IPS DF 6.9 (cell line): ENCODE measurements at regions not wholly inside any gene's neighbourhood (a gene's known extent, or its start where the extent isn't known, plus 50 kb on each side); places are given as distances from the start of the nearest gene placed in this dataset.

Experiments used
- DNase-seq: peaks from one replicate; pipeline ENCODE4 v3.0.0-alpha.2; 2013; ENCODE audit warnings: low read depth, low spot score
- H3K27ac ChIP-seq: one replicate; pipeline ENCODE4 v1.5.1; 2013; ENCODE audit warnings: low read length, control low read depth
- H3K27me3 ChIP-seq: 2 replicates; pipeline ENCODE4 v1.6.1; 2013; ENCODE audit warnings: mild to moderate bottlenecking, low read length; ENCODE audit not compliant: control insufficient read depth, insufficient read depth
- H3K36me3 ChIP-seq: 2 replicates; pipeline ENCODE4 v1.6.1; 2013; ENCODE audit warnings: low read length; ENCODE audit not compliant: control insufficient read depth, insufficient read depth
- H3K4me1 ChIP-seq: 2 replicates; pipeline ENCODE4 v1.6.1; 2013; ENCODE audit warnings: low read length; ENCODE audit not compliant: control insufficient read depth, insufficient read depth
- H3K4me3 ChIP-seq: 2 replicates; pipeline ENCODE4 v1.5.1; 2013; ENCODE audit warnings: mild to moderate bottlenecking, low read length
- H3K9me3 ChIP-seq: 2 replicates; pipeline ENCODE4 v1.6.1; 2013; ENCODE audit warnings: low read length, inconsistent platforms; ENCODE audit not compliant: control insufficient read depth, insufficient read depth
- WGBS: extraction: QIAGEN DNeasy Blood & Tissue Kit; methylation state at CpG from one replicate; pipeline ENCODE4 v1.1.7; 2013; ENCODE audit warnings: mixed read lengths, missing lambda C conversion rate; ENCODE audit not compliant: insufficient read length, insufficient coverage; 5-methylcytosine and 5-hydroxymethylcytosine counted together

DNA sequence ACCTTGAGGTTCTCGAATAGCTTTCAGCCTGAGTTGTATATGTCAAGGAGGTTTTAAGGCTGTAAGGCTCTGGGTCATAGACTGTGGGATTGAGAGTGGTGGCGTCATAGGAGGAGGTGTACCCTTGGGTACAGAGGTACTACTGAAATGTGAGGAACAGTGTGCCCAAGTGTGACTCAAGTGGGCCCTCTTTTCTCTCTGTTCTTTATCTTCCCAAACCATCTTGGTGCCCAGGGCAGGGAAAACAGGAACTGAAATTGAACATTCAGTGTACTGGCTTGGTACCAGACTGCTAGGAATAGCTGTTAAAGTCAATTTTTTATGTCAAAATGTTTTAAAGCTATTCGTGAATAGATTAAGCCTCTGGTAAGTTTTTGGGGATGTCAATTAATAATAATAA is 136.2 kb upstream of the RPS6KA3 start:
- H3K36me3 ChIP-seq, result no peaks in the 10 kb centered on the region
- DNase-seq, result no peak
- H3K9me3 ChIP-seq, result no peaks in the 10 kb centered on the region
- no peaks in the 10 kb centered on the region for H3K4me1 ChIP-seq
- no peak overlapping the region for H3K4me3 ChIP-seq
- WGBS, result no CpG with 5 or more reads among the region's 3 CpGs
- no peak overlapping the region for H3K27ac ChIP-seq
- H3K27me3 ChIP-seq, result no peaks in the 10 kb centered on the region

DNA sequence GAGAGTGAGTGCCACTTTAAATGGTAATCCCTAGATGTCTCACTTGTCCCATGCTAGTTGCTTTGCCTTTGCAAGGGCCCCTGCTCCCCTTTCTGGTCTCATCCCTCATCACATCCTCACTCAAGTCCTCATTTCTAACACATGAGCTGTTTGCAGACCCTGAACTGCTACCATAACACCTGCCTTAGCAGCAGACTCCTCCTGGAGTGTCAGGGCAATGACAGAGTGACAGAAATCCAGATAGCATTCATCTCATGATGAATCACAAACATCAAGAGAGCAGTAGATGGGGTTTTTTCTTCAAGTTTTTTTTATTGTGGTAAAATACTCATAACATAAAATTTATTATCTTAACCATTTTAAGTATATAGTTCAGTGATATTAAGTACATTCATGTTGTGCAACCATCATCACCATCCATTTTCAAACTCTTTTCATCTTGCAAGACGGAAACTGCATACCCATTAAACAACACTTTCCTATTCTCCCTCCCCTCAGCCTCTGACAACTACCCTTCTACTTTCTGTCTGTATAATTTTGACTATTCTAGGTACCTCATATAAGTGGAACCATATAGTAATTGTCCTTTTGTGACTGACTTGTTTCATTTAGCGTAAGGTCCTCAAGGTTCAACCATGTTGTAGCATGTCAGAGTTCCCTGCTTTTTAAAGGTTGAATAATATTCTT is 133.2 kb upstream of the RPS6KA3 start:
- Histone ChIP-seq H3K27me3 (no peaks in the 10 kb centered on the region), H3K4me1 (no peaks in the 10 kb centered on the region), H3K9me3 (no peaks in the 10 kb centered on the region), H3K4me3 (no peak overlapping the region), H3K36me3 (no peaks in the 10 kb centered on the region), H3K27ac (no peak overlapping the region)
- no peak for DNase-seq
- no CpG with 5 or more reads among the region's 2 CpGs for WGBS

DNA sequence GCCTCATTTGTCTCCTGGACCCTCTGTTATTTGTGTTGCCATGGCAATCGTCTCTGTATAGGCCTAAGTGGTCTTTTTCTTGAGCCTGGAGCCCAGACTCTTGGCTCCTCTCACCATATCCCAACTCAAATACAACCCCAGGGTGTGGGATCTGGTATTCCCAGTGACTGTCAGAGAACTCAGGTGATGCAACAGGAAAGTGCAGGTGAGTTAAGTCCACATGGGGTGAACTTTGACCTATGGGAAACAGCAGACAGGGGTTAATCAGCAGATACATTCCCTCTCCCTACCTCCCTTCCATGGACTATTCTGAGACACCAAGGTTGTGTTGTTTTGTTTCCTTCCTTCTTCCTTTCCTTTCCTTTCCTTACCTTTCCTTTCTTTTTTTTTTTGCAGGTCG is 130.9 kb upstream of the RPS6KA3 start:
- DNase-seq, result no peak
- H3K4me3 ChIP-seq, result no peak overlapping the region
- no peaks in the 10 kb centered on the region for H3K4me1 ChIP-seq
- H3K36me3 ChIP-seq, result no peaks in the 10 kb centered on the region
- no peak overlapping the region for H3K27ac ChIP-seq
- WGBS, result no CpG with 5 or more reads among the region's 2 CpGs
- H3K9me3 ChIP-seq, result no peaks in the 10 kb centered on the region
- H3K27me3 ChIP-seq, result no peaks in the 10 kb centered on the region

DNA sequence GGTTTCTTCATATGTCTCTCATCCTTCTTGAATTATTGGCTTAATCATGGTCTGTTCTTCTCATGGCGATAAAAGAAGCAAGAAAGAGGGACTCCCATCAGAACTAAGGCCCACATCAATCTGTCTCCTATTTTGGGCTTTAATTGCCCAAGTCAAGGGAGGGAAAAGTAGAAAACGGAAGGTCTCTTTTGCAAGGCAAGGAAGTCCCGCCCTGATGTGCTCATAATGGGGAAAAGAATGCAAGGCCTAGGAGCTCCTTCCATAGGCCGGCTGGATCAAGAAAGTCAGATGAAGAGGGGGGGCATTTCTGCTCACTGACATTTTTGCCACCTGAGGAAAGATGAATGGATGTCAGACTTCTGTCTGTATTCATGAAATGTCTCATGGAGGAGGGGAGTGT is 127.7 kb upstream of the RPS6KA3 start:
- no peaks in the 10 kb centered on the region for H3K4me1 ChIP-seq
- no CpG with 5 or more reads among the region's 4 CpGs for WGBS

DNA sequence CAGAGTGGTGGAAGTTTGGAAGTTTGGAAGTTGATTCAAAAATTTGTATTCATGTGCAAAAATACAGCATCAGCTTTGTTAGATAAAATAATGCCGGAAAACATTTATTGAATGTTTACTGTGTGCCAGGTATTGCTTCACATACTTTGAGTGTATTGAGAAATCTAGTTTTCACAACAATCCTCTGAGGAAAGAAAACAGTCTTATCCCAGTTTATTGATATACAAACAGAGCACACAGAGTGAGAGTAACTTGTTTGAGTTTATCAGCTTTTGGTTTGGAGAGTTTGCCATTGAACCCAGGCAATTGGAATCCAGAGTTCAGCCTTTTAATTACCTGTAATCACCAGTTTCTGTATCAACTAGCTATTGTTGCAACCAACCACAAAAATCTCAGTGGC is 127.2 kb upstream of the RPS6KA3 start:
- WGBS, result no CpG with 5 or more reads among the region's 1 CpG
- Histone ChIP-seq H3K9me3 (no peaks in the 10 kb centered on the region), H3K27me3 (no peaks in the 10 kb centered on the region), H3K36me3 (no peaks in the 10 kb centered on the region), H3K4me3 (no peak overlapping the region), H3K27ac (no peak overlapping the region), H3K4me1 (no peaks in the 10 kb centered on the region)
- DNase-seq, result no peak

More for the DNA sequence above, 127.7 kb upstream of the RPS6KA3 start:
- Histone ChIP-seq H3K27me3 (no peaks in the 10 kb centered on the region), H3K27ac (no peak overlapping the region), H3K4me3 (no peak overlapping the region), H3K36me3 (no peaks in the 10 kb centered on the region), H3K9me3 (no peaks in the 10 kb centered on the region)
- no peak for DNase-seq

DNA sequence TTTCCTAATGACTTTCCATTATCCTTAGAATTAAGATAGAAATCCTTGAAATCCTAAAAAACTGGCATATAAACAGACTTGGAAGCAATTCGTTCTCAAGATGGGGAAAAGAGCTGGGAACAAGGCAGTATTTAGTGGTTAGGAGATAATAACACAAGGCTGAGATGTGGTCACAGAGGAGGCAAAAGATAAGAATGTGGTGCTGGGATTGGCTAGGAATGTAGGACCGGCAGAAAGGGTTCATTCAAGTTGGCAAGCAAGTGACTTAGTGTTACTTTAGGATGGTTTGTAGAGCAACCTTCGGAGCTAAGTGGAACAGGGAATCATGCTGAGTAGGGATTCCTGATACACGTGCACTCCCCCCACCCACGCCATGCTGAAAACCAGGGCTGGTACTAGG is 121.9 kb upstream of the RPS6KA3 start:
- Histone ChIP-seq H3K4me3 (no peak overlapping the region), H3K27ac (no peak overlapping the region), H3K9me3 (no peaks in the 10 kb centered on the region), H3K27me3 (no peaks in the 10 kb centered on the region), H3K36me3 (no peaks in the 10 kb centered on the region), H3K4me1 (no peaks in the 10 kb centered on the region)
- no peak for DNase-seq
- WGBS, result no CpG with 5 or more reads among the region's 5 CpGs

DNA sequence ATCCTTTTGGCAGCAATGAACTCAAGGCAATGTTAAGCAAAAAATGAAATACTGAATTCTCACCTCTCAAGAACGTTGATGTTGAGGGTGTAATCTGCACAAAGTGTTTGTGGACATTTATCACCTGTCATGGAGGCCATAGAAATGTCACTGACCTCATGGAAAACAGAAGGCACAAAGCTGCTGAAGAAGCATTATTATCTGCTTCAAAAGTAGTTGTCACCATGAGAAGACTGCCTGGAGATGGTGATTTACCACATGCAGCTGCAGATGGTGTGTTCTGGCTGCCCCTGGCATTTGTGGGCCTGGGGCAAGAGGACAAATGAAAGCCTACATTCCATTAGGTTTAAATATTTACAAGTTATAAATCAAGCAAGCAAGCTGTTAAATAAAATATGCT is 116.8 kb upstream of the RPS6KA3 start:
- H3K27me3 ChIP-seq, result no peaks in the 10 kb centered on the region
- no CpG with 5 or more reads among the region's 1 CpG for WGBS
- H3K4me1 ChIP-seq, result no peaks in the 10 kb centered on the region
- no peak for DNase-seq
- H3K4me3 ChIP-seq, result no peak overlapping the region
- no peaks in the 10 kb centered on the region for H3K36me3 ChIP-seq
- no peaks in the 10 kb centered on the region for H3K9me3 ChIP-seq
- no peak overlapping the region for H3K27ac ChIP-seq

DNA sequence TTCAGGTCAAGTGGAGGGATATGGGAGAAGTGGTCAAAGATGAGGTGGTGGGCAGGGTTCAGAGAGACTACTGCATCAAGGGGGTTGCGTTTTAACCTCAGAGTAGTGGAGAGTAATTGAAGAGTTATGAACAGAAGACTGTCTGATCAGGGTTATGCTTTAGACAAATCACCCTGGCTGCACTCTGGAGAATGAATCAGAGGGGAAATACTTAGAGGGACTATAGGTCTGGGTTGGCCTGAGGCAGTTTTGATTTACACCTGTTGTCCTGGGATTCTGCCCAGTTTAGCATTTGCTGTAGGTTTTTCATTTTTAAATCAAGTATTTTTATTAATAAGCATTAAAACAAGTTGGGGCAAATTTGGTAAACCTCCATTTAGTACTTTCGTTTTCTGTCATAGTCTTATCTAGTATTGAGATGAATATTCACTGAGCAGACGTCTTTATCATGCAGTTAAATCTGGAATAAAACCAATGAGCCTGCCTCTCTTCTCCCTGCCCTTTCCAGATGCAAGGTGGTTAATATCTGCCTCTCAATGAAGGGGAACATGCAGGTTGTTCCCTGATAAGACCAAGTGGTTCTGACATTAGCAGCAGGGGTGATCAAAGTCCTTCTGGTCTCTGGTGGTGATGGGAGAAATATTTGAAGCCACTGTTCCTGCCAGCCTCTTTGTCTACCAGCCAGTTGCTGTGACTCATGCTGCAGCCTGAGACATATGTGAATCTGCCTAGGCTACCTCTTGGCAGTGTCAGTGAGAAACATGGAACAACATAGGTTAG is 116.0 kb upstream of the RPS6KA3 start:
- WGBS, result no CpG with 5 or more reads among the region's 3 CpGs
- Histone ChIP-seq H3K36me3 (no peaks in the 10 kb centered on the region), H3K4me1 (no peaks in the 10 kb centered on the region), H3K4me3 (no peak overlapping the region), H3K27ac (no peak overlapping the region), H3K27me3 (no peaks in the 10 kb centered on the region), H3K9me3 (no peaks in the 10 kb centered on the region)
- DNase-seq, result no peak

DNA sequence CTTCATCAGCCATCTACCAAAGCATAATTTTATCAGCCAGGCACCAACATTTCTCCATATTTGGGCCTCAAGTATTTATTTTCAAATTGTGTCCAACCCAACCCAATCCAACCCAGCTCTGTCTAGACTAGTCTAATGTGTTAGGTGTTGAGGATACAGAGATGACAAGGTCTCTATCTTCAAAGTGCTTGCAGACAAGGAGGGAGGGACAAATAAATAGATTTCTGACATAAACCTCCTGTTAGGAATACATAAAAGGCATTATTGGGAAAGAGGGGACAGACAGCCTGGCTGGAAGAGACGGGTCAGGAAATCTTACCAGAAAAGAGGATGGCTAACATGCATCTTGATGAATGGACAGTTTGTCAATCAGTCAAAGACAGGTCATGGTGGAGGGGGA is 115.4 kb upstream of the RPS6KA3 start:
- H3K36me3 ChIP-seq, result no peaks in the 10 kb centered on the region

DNA sequence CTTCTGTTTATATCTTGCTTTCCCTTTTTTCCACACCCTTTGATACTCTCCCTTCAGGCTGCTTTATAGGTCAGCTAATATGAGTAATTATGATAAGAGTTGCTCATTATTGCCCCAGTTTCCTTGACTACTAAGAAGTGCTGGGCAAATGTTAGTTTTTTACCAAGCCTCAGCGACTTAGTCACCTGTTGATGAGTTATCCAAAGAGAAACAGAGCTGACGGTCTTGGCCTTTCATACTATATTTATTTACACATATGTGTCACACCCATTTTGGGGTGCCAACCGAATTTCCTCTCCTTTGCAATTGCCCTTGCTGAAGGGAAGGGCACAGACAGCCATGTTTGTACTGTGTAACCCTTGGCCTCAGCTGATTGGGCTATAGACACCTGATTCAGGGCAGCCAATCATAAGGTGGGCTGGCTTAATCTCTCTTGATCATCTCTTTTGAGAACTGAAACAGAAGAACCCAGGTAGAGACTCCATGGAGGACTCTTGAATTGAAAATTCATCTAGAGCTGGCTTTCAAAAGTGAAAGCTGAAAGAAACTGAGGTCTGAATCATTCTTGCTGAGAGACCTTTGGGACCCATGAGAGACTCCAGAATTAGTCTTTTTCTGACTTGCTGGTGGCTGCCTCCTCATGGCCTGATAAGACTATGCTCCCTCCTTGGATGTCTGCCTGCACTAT is 111.7 kb upstream of the RPS6KA3 start:
- Histone ChIP-seq H3K4me3 (no peak overlapping the region), H3K27ac (no peak overlapping the region), H3K36me3 (no peaks in the 10 kb centered on the region), H3K4me1 (no peaks in the 10 kb centered on the region), H3K27me3 (no peaks in the 10 kb centered on the region), H3K9me3 (no peaks in the 10 kb centered on the region)
- DNase-seq, result no peak
- no CpG with 5 or more reads among the region's 3 CpGs for WGBS

More for the DNA sequence above, 115.4 kb upstream of the RPS6KA3 start:
- Histone ChIP-seq H3K9me3 (no peaks in the 10 kb centered on the region), H3K27me3 (no peaks in the 10 kb centered on the region), H3K4me1 (no peaks in the 10 kb centered on the region), H3K27ac (no peak overlapping the region), H3K4me3 (no peak overlapping the region)
- no CpG with 5 or more reads among the region's 1 CpG for WGBS
- no peak for DNase-seq
